CD4-positive, alpha-beta T cell (primary cell): ENCODE measurements at regions not wholly inside any gene's neighbourhood (a gene's known extent, or its start where the extent isn't known, plus 50 kb on each side); places are given as distances from the start of the nearest gene placed in this dataset.
"Not testable (repeated sequence)": the region's sequence is repeated elsewhere in the genome, so short reads cannot be mapped to it uniquely, and the experiment has no call there.

Source experiments
- ATAC-seq: fragments of 200-7000 bp; cut with Tn5 transposase; one replicate; pipeline ENCODE4 v1.10.0; 2022; ENCODE audit warnings: mild to moderate bottlenecking; ENCODE audit not compliant: poor library complexity
- CTCF ChIA-PET: fragments of 350-600 bp; sonication (Branson Sonifier 250); formaldehyde crosslinking; loops from one replicate; lab custom pipeline; 2021; ENCODE audit warnings: antibody characterized with exemption, inconsistent platforms; lab: Charles Lee
- POLR2A ChIA-PET: fragments of 350-600 bp; sonication (Branson Sonifier 250); formaldehyde crosslinking; loops from one replicate; lab custom pipeline; 2021; ENCODE audit warnings: antibody characterized with exemption, inconsistent platforms; lab: Charles Lee
- DNase-seq, 14 experiments: peaks; one replicate each; pipeline ENCODE4 v3.0.0-alpha.2; 2013 to 2020; ENCODE audit warnings: mixed read lengths in 2 of 14
- H3K27ac ChIP-seq, 2 donors: one replicate each; pipeline versions ENCODE4 v1.5.1 to v1.7.0; 2013; ENCODE audit warnings: low read length in 2 of 2, low read depth in 1 of 2, mild to moderate bottlenecking in 1 of 2
- H3K27me3 ChIP-seq, 2 experiments: 1 replicate in 1 of 2; 2 replicates in 1 of 2; pipeline versions ENCODE4 v1.6.1 to v1.7.0; 2013; ENCODE audit warnings: low read length in 2 of 2, control low read depth in 1 of 2, mild to moderate bottlenecking in 1 of 2, moderate library complexity in 1 of 2; ENCODE audit not compliant: insufficient read depth in 2 of 2, control insufficient read depth in 1 of 2
- H3K36me3 ChIP-seq: one replicate; pipeline ENCODE4 v1.6.1; 2013; ENCODE audit warnings: low read length, control low read depth; ENCODE audit not compliant: insufficient read depth
- H3K4me1 ChIP-seq: one replicate; pipeline ENCODE4 v1.6.1; 2013; ENCODE audit warnings: low read length, control low read depth; ENCODE audit not compliant: insufficient read depth
- H3K4me3 ChIP-seq: one replicate; pipeline ENCODE4 v1.5.1; 2013; ENCODE audit warnings: mild to moderate bottlenecking, low read length, moderate library complexity
- H3K9me3 ChIP-seq, 2 experiments: 1 replicate in 1 of 2; 2 replicates in 1 of 2; pipeline versions ENCODE4 v1.6.1 to v1.7.0; 2013; ENCODE audit warnings: low read length in 2 of 2, mild to moderate bottlenecking in 2 of 2, control low read depth in 1 of 2, moderate library complexity in 1 of 2; ENCODE audit not compliant: control insufficient read depth in 1 of 2, insufficient read depth in 1 of 2
- H3K27ac Mint-ChIP-seq: one replicate; pipeline ENCODE4 v1.8.0; 2020; ENCODE audit warnings: mixed read lengths
- H3K27me3 Mint-ChIP-seq: one replicate; pipeline ENCODE4 v1.8.0; 2021; ENCODE audit warnings: mixed read lengths
- H3K36me3 Mint-ChIP-seq: one replicate; pipeline ENCODE4 v1.8.0; 2021; ENCODE audit warnings: low read depth, mixed read lengths
- H3K4me1 Mint-ChIP-seq: one replicate; pipeline ENCODE4 v1.8.0; 2021; ENCODE audit warnings: low read depth, mixed read lengths
- H3K4me3 Mint-ChIP-seq: one replicate; pipeline ENCODE4 v1.8.0; 2020; ENCODE audit warnings: mild to moderate bottlenecking, mixed read lengths
- H3K9me3 Mint-ChIP-seq: one replicate; pipeline ENCODE4 v1.8.0; 2020; ENCODE audit warnings: mixed read lengths
- intact Hi-C, 2 experiments: fragments of 100-400 bp; cut with DNase I in 1 of 2; cut with micrococcal nuclease in 1 of 2; formaldehyde crosslinking; loops; one replicate each; pipeline versions ENCODE4 v1.15.1 to v1.9.0; 2023 to 2025; cut with DNase I, micrococcal nuclease
- TF ChIP-seq, protein P1 (sequence below): fragments of 200-600 bp; IDR thresholded peaks from one replicate; pipeline ENCODE4 v1.8.0; 2022; ENCODE audit warnings: antibody characterized with exemption, mild to moderate bottlenecking

DNA sequence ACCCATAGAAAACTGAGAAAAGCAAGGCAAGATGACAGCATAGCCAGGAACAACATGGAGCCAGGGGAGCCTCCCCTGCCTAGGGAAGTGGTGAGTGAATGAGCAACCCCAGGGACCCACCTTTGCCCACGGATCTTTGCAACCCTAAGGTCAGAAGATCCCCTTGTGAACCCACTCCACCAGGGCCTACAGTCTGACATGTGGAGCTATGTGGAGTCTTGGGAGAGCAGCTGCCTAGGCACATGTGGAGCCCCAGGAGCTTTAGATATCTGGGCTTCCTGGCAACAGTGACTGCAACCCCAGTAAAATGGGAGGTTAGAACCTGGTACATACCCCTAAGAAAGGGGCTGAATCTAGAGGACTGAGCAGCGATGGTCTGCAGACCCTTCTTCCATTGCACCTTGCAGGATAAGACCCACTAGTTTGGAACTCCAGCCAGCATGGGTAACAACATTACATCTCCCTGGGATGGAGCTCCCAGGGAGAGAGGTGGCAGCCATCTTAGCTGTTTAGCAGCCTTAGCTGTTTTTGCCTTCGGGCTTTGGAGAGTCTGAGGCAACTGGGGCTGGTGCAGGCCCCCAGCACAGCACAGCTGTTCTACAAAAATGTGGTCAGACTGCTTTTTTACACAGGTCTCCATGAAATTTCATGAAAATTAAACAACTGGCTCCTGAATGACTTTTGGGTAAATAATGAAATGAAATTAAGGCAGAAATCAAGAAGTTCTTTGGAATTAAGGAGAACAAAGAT is 104.7 kb upstream of the TRIM2 start:
- Mint-ChIP-seq H3K4me1 (no peaks in the 10 kb centered on the region), H3K27ac (no peak overlapping the region), H3K27me3 (no peaks in the 10 kb centered on the region), H3K36me3 (no peaks in the 10 kb centered on the region), H3K9me3 (no peaks in the 10 kb centered on the region), H3K4me3 (no peak overlapping the region)
- Histone ChIP-seq H3K27ac (no peak overlapping the region), H3K9me3 (no peaks in the 10 kb centered on the region), H3K4me3 (no peak overlapping the region), H3K4me1 (no peaks in the 10 kb centered on the region), H3K27me3 (no peaks in the 10 kb centered on the region), H3K36me3 (no peaks in the 10 kb centered on the region)
- DNase-seq, result no peak
- TF ChIP-seq, protein P1, sequence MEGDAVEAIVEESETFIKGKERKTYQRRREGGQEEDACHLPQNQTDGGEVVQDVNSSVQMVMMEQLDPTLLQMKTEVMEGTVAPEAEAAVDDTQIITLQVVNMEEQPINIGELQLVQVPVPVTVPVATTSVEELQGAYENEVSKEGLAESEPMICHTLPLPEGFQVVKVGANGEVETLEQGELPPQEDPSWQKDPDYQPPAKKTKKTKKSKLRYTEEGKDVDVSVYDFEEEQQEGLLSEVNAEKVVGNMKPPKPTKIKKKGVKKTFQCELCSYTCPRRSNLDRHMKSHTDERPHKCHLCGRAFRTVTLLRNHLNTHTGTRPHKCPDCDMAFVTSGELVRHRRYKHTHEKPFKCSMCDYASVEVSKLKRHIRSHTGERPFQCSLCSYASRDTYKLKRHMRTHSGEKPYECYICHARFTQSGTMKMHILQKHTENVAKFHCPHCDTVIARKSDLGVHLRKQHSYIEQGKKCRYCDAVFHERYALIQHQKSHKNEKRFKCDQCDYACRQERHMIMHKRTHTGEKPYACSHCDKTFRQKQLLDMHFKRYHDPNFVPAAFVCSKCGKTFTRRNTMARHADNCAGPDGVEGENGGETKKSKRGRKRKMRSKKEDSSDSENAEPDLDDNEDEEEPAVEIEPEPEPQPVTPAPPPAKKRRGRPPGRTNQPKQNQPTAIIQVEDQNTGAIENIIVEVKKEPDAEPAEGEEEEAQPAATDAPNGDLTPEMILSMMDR, result no peak
- ChIA-PET CTCF (interaction anchor here (1.0 to 1.4 kb wide), 2 partner anchors 14 to 16 kb away, joined by 3 to 5 read pairs; no protein-coding TSS in a partner anchor), POLR2A (interaction anchor here (1.8 kb wide), 1 partner anchor 15 kb away, joined by 4 read pairs; no protein-coding TSS in a partner anchor)
- ATAC-seq, result no peak
- intact Hi-C loops, result no loop called here

DNA sequence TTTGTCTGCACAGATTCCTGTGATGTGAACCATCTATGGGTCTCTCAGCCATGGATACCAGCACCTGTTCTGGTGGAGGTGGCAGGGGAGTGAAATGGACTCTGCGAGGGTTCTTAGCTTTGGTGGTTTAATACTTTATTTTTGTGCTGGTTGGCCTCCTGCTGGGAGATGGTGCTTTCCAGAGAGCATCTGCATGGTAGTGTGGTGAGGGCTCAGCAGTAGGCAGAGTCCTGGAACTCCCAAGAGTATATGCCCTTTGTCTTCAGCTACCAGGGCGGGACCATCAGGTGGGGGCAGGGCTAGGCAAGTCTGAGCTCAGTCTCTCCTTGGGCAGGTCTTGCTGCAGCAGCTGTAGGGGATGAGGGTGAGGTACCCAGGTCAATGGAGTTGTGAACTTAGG is 97.5 kb upstream of the TRIM2 start:
- not testable (repeated sequence) for H3K4me1 ChIP-seq

DNA sequence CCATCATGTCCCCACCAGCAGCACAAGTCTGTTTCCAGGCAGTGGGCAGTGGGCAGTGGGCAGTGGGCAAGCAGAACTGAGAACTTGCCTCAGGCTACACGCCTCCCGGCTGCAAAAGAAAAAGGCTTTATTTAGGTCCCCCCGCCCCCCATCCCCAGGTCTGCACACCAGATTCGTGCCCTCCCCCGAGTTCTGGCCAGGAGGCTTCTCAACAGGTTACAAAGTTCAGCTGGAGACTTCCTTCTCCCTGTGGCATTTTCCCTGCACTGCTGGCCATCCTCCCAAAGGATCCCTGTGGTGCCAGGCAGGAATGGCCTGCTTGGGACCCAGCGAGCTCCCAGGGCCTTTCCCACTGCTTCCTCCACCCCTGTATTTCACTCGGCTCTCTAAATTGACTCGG is 97.0 kb upstream of the TRIM2 start:
- TF ChIP-seq, protein P1, result no peak
- H3K27me3 Mint-ChIP-seq, result no peaks in the 10 kb centered on the region
- H3K27ac ChIP-seq, result no peak overlapping the region
- no peak for ATAC-seq
- no peak overlapping the region for H3K27ac Mint-ChIP-seq
- intact Hi-C loops, result no loop called here
- no peaks in the 10 kb centered on the region for H3K36me3 ChIP-seq
- H3K4me3 ChIP-seq, result no peak overlapping the region
- ChIA-PET CTCF (interaction anchor here (2.4 kb wide), 1 partner anchor 22 kb away, joined by 10 read pairs; no protein-coding TSS in a partner anchor), POLR2A (no interaction called here)
- H3K9me3 ChIP-seq, result no peaks in the 10 kb centered on the region
- H3K4me1 Mint-ChIP-seq, result peaks cover 5% of the 10 kb centered on the region
- no peak for DNase-seq
- H3K27me3 ChIP-seq, result no peaks in the 10 kb centered on the region
- no peaks in the 10 kb centered on the region for H3K36me3 Mint-ChIP-seq
- H3K4me1 ChIP-seq, result peaks cover 9% of the 10 kb centered on the region
- H3K4me3 Mint-ChIP-seq, result no peak overlapping the region
- peaks cover 4% of the 10 kb centered on the region for H3K9me3 Mint-ChIP-seq

More for the DNA sequence above, 97.5 kb upstream of the TRIM2 start:
- H3K4me1 Mint-ChIP-seq, DNase-seq, H3K9me3 Mint-ChIP-seq, H3K27me3 ChIP-seq, H3K4me3 ChIP-seq, intact Hi-C loops, H3K4me3 Mint-ChIP-seq, H3K27ac ChIP-seq, ATAC-seq, H3K9me3 ChIP-seq, POLR2A ChIA-PET, H3K36me3 ChIP-seq, H3K27ac Mint-ChIP-seq, H3K27me3 Mint-ChIP-seq, H3K36me3 Mint-ChIP-seq: not testable (repeated sequence)
- CTCF ChIA-PET, result interaction anchor here (1.0 to 2.4 kb wide), 2 partner anchors 21 to 22 kb away, joined by 3 to 10 read pairs; no protein-coding TSS in a partner anchor
